Astrocyte (in vitro differentiated cells and primary cell): ENCODE measurements at regions not wholly inside any gene's neighbourhood (a gene's known extent, or its start where the extent isn't known, plus 50 kb on each side); places are given as distances from the start of the nearest gene placed in this dataset.

Experiments used
- EZH2 ChIP-seq: IDR thresholded peaks from 2 replicates; pipeline ENCODE4 v1.6.1; 2012; ENCODE audit warnings: mild to moderate bottlenecking, low read length, inconsistent platforms; ENCODE audit not compliant: insufficient read depth
- TF ChIP-seq, protein P1 (sequence below): IDR thresholded peaks from 2 replicates; pipeline ENCODE4 v1.5.1; 2011; ENCODE audit warnings: low read depth, mild to moderate bottlenecking, inconsistent platforms, low read length, moderate library complexity; ENCODE audit not compliant: insufficient read depth

- TF ChIP-seq, protein P1, sequence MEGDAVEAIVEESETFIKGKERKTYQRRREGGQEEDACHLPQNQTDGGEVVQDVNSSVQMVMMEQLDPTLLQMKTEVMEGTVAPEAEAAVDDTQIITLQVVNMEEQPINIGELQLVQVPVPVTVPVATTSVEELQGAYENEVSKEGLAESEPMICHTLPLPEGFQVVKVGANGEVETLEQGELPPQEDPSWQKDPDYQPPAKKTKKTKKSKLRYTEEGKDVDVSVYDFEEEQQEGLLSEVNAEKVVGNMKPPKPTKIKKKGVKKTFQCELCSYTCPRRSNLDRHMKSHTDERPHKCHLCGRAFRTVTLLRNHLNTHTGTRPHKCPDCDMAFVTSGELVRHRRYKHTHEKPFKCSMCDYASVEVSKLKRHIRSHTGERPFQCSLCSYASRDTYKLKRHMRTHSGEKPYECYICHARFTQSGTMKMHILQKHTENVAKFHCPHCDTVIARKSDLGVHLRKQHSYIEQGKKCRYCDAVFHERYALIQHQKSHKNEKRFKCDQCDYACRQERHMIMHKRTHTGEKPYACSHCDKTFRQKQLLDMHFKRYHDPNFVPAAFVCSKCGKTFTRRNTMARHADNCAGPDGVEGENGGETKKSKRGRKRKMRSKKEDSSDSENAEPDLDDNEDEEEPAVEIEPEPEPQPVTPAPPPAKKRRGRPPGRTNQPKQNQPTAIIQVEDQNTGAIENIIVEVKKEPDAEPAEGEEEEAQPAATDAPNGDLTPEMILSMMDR, result no peak
- no peak for TF ChIP-seq EZH2
Observed at GRCh38 chr15:69624155-69624520, 171.5 kb downstream of the RPLP1 start.
